Naive thymus-derived CD4-positive, alpha-beta T cell (primary cell): ENCODE measurements at regions not wholly inside any gene's neighbourhood (a gene's known extent, or its start where the extent isn't known, plus 50 kb on each side); places are given as distances from the start of the nearest gene placed in this dataset.

Experiments
- ATAC-seq: fragments of 150-1000 bp; cut with Tn5 transposase; 2 replicates; pipeline ENCODE4 v1.10.0; 2021; ENCODE audit warnings: mild to moderate bottlenecking, moderate library complexity
- CTCF ChIA-PET: fragments of 350-600 bp; sonication (Branson Sonifier 250); formaldehyde crosslinking; loops from one replicate; lab custom pipeline; 2021; ENCODE audit warnings: antibody characterized with exemption; lab: Charles Lee
- POLR2A ChIA-PET: fragments of 350-600 bp; sonication (Branson Sonifier 250); formaldehyde crosslinking; loops from one replicate; lab custom pipeline; 2021; ENCODE audit warnings: antibody characterized with exemption, inconsistent platforms; lab: Charles Lee
- DNase-seq, 9 donors: peaks; one replicate each; pipeline versions ENCODE4 v3.0.0 to v3.0.0-alpha.2; 2020 to 2022; ENCODE audit warnings: mixed read lengths in 1 of 9
- H3K27ac ChIP-seq: one replicate; pipeline ENCODE4 v1.7.0; 2013; ENCODE audit warnings: mild to moderate bottlenecking, low read depth, low read length, moderate library complexity
- H3K27me3 ChIP-seq, 2 donors: one replicate each; pipeline ENCODE4 v1.7.0; 2013; ENCODE audit warnings: low read length in 2 of 2, mild to moderate bottlenecking in 2 of 2, moderate library complexity in 2 of 2; ENCODE audit not compliant: control insufficient read depth in 2 of 2, insufficient read depth in 2 of 2
- H3K36me3 ChIP-seq, 3 experiments: 1 replicate in 2 of 3; 2 replicates in 1 of 3; pipeline ENCODE4 v1.7.0; 2013; ENCODE audit warnings: low read length in 3 of 3, mild to moderate bottlenecking in 3 of 3, moderate library complexity in 1 of 3; ENCODE audit not compliant: insufficient read depth in 3 of 3, control insufficient read depth in 2 of 3
- H3K4me1 ChIP-seq, 2 donors: one replicate each; pipeline ENCODE4 v1.7.0; 2013; ENCODE audit warnings: low read length in 2 of 2, mild to moderate bottlenecking in 2 of 2, moderate library complexity in 1 of 2; ENCODE audit not compliant: control insufficient read depth in 2 of 2, insufficient read depth in 2 of 2
- H3K4me3 ChIP-seq: 2 replicates; pipeline ENCODE4 v1.7.0; 2013; ENCODE audit warnings: mild to moderate bottlenecking, low read length
- H3K9me3 ChIP-seq, 3 experiments: 1 replicate in 2 of 3; 2 replicates in 1 of 3; pipeline ENCODE4 v1.7.0; 2013; ENCODE audit warnings: low read length in 3 of 3; ENCODE audit not compliant: control insufficient read depth in 2 of 3
- H3K27ac Mint-ChIP-seq, 9 donors: one replicate each; pipeline ENCODE4 v1.8.0; 2020 to 2022; ENCODE audit warnings: mixed read lengths in 9 of 9, mild to moderate bottlenecking in 8 of 9, moderate library complexity in 5 of 9, inconsistent platforms in 2 of 9
- H3K27me3 Mint-ChIP-seq, 5 donors: one replicate each; pipeline ENCODE4 v1.8.0; 2021 to 2022; ENCODE audit warnings: mixed read lengths in 5 of 5, mild to moderate bottlenecking in 1 of 5
- H3K36me3 Mint-ChIP-seq, 5 donors: one replicate each; pipeline ENCODE4 v1.8.0; 2020 to 2022; ENCODE audit warnings: mixed read lengths in 5 of 5, mild to moderate bottlenecking in 3 of 5, inconsistent platforms in 1 of 5
- H3K4me1 Mint-ChIP-seq, 7 donors: one replicate each; pipeline ENCODE4 v1.8.0; 2020 to 2022; ENCODE audit warnings: mixed read lengths in 7 of 7, mild to moderate bottlenecking in 3 of 7, inconsistent platforms in 1 of 7
- H3K4me3 Mint-ChIP-seq, 10 donors: one replicate each; pipeline ENCODE4 v1.8.0; 2020 to 2022; ENCODE audit warnings: mild to moderate bottlenecking in 10 of 10, mixed read lengths in 10 of 10, moderate library complexity in 6 of 10, inconsistent platforms in 2 of 10
- H3K9me3 Mint-ChIP-seq, 11 donors: one replicate each; pipeline ENCODE4 v1.8.0; 2020 to 2022; ENCODE audit warnings: mixed read lengths in 11 of 11, mild to moderate bottlenecking in 4 of 11, inconsistent platforms in 1 of 11, moderate library complexity in 1 of 11
- intact Hi-C, 2 donors: fragments of 100-400 bp; cut with micrococcal nuclease; formaldehyde crosslinking; loops; one replicate each; pipeline ENCODE4 v1.15.1; 2023

GRCh38 chr2:74745766-74746165, 88.2 kb upstream of the HK2 start:
- Mint-ChIP-seq H3K27ac (no peak overlapping the region), H3K9me3 (peaks cover 0 to 2% (median 0%) of the 10 kb centered on the region in 11 donors), H3K27me3 (peaks cover 0 to 15% (median 0%) of the 10 kb centered on the region in 5 donors), H3K4me3 (no peak overlapping the region), H3K4me1 (no peaks in the 10 kb centered on the region), H3K36me3 (no peaks in the 10 kb centered on the region)
- H3K36me3 ChIP-seq: no peaks in the 10 kb centered on the region
- no peak overlapping the region for H3K4me3 ChIP-seq
- no peaks in the 10 kb centered on the region for H3K4me1 ChIP-seq
- H3K9me3 ChIP-seq: no peaks in the 10 kb centered on the region
- ChIA-PET CTCF (interaction anchor here (0.9 kb wide), 1 partner anchor 129 kb away, joined by 4 read pairs; no protein-coding TSS in a partner anchor), POLR2A (no interaction called here)
- intact Hi-C loops: no loop called here
- no peaks in the 10 kb centered on the region for H3K27me3 ChIP-seq
- ATAC-seq (no peak), DNase-seq (no peak)
- H3K27ac ChIP-seq: no peak overlapping the region

GRCh38 chr2:74746480-74746879, 87.4 kb upstream of the HK2 start:
- H3K9me3 ChIP-seq: no peaks in the 10 kb centered on the region
- no peak for ATAC-seq
- Mint-ChIP-seq H3K4me1 (no peaks in the 10 kb centered on the region), H3K9me3 (peaks cover 0 to 2% (median 0%) of the 10 kb centered on the region in 11 donors), H3K4me3 (no peak overlapping the region), H3K27me3 (peaks cover 0 to 15% (median 0%) of the 10 kb centered on the region in 5 donors), H3K27ac (no peak overlapping the region), H3K36me3 (no peaks in the 10 kb centered on the region)
- no peak for DNase-seq
- H3K4me1 ChIP-seq: no peaks in the 10 kb centered on the region
- intact Hi-C loops: no loop called here
- no peak overlapping the region for H3K27ac ChIP-seq
- ChIA-PET CTCF (no interaction called here), POLR2A (no interaction called here)
- H3K36me3 ChIP-seq: no peaks in the 10 kb centered on the region
- no peaks in the 10 kb centered on the region for H3K27me3 ChIP-seq
- no peak overlapping the region for H3K4me3 ChIP-seq

- Histone ChIP-seq H3K27ac (no peak overlapping the region), H3K27me3 (no peaks in the 10 kb centered on the region), H3K4me1 (no peaks in the 10 kb centered on the region), H3K36me3 (no peaks in the 10 kb centered on the region), H3K9me3 (no peaks in the 10 kb centered on the region), H3K4me3 (no peak overlapping the region)
- DNase-seq (no peak), ATAC-seq (peak; percentile 22)
- intact Hi-C loops: no loop called here
- Mint-ChIP-seq H3K4me1 (no peaks in the 10 kb centered on the region), H3K27ac (no peak overlapping the region), H3K9me3 (peaks cover 0 to 2% (median 0%) of the 10 kb centered on the region in 11 donors), H3K36me3 (no peaks in the 10 kb centered on the region), H3K27me3 (peaks cover 0 to 13% (median 4%) of the 10 kb centered on the region in 5 donors), H3K4me3 (no peak overlapping the region)
- CTCF ChIA-PET: no interaction called here
- POLR2A ChIA-PET: no interaction called here
Observed at GRCh38 chr2:74747411-74748080, 86.4 kb upstream of the HK2 start.

GRCh38 chr2:74748665-74749064, 85.3 kb upstream of the HK2 start:
- CTCF ChIA-PET: no interaction called here
- ATAC-seq (no peak), DNase-seq (no peak)
- Mint-ChIP-seq H3K9me3 (peaks cover 0 to 2% (median 0%) of the 10 kb centered on the region in 11 donors), H3K4me1 (no peaks in the 10 kb centered on the region), H3K27me3 (peaks cover 0 to 17% (median 4%) of the 10 kb centered on the region in 5 donors), H3K27ac (no peak overlapping the region), H3K36me3 (no peaks in the 10 kb centered on the region), H3K4me3 (no peak overlapping the region)
- intact Hi-C loops: no loop called here
- Histone ChIP-seq H3K27me3 (no peaks in the 10 kb centered on the region), H3K4me3 (no peak overlapping the region), H3K36me3 (no peaks in the 10 kb centered on the region), H3K9me3 (no peaks in the 10 kb centered on the region), H3K4me1 (no peaks in the 10 kb centered on the region), H3K27ac (no peak overlapping the region)
- POLR2A ChIA-PET: no interaction called here

GRCh38 chr2:74749432-74749831, 84.5 kb upstream of the HK2 start:
- ChIA-PET CTCF (no interaction called here), POLR2A (no interaction called here)
- no peaks in the 10 kb centered on the region for H3K27me3 ChIP-seq
- DNase-seq (no peak), ATAC-seq (no peak)
- H3K4me3 Mint-ChIP-seq: no peak overlapping the region
- no peak overlapping the region for H3K27ac ChIP-seq
- no peaks in the 10 kb centered on the region for H3K36me3 Mint-ChIP-seq
- intact Hi-C loops: no loop called here
- peaks cover 0 to 2% (median 0%) of the 10 kb centered on the region in 11 donors for H3K9me3 Mint-ChIP-seq
- H3K27me3 Mint-ChIP-seq: peaks cover 0 to 20% (median 4%) of the 10 kb centered on the region in 5 donors
- H3K27ac Mint-ChIP-seq: no peak overlapping the region
- no peaks in the 10 kb centered on the region for H3K4me1 ChIP-seq
- no peaks in the 10 kb centered on the region for H3K4me1 Mint-ChIP-seq
- H3K36me3 ChIP-seq: no peaks in the 10 kb centered on the region
- no peaks in the 10 kb centered on the region for H3K9me3 ChIP-seq
- no peak overlapping the region for H3K4me3 ChIP-seq

- Histone ChIP-seq H3K9me3 (peaks cover 0 to 4% (median 0%) of the 10 kb centered on the region in 3 experiments), H3K4me1 (no peaks in the 10 kb centered on the region), H3K27me3 (no peaks in the 10 kb centered on the region), H3K36me3 (no peaks in the 10 kb centered on the region), H3K4me3 (no peak overlapping the region), H3K27ac (no peak overlapping the region)
- ATAC-seq (no peak), DNase-seq (no peak)
- Mint-ChIP-seq H3K4me1 (no peaks in the 10 kb centered on the region), H3K27me3 (peaks cover 0 to 20% (median 7%) of the 10 kb centered on the region in 5 donors), H3K4me3 (no peak overlapping the region), H3K27ac (no peak overlapping the region), H3K9me3 (peaks cover 3 to 22% (median 7%) of the 10 kb centered on the region in 11 donors), H3K36me3 (peaks cover 0 to 5% (median 4%) of the 10 kb centered on the region in 5 donors)
- CTCF ChIA-PET: no interaction called here
- POLR2A ChIA-PET: no interaction called here
- intact Hi-C loops: no loop called here
Observed at GRCh38 chr2:74751981-74752851, 81.7 kb upstream of the HK2 start.
